CD14-positive monocyte (primary cell): ENCODE measurements at regions not wholly inside any gene's neighbourhood (a gene's known extent, or its start where the extent isn't known, plus 50 kb on each side); places are given as distances from the start of the nearest gene placed in this dataset.

ENCODE experiments used
- DNase-seq, 3 donors: peaks; one replicate each; pipeline ENCODE4 v3.0.0-alpha.2; 2011 to 2022
- H2AFZ ChIP-seq: 2 replicates; pipeline ENCODE4 v1.6.0; 2012; ENCODE audit warnings: mild to moderate bottlenecking, low read depth, low read length, inconsistent platforms; ENCODE audit not compliant: insufficient read depth, poor library complexity, severe bottlenecking
- H3K27ac ChIP-seq, 2 donors: 1 replicate in 1 of 2; 2 replicates in 1 of 2; pipeline ENCODE4 v1.5.1; 2012 to 2013; ENCODE audit warnings: low read length in 2 of 2, control low read depth in 1 of 2, inconsistent platforms in 1 of 2, low read depth in 1 of 2, mild to moderate bottlenecking in 1 of 2
- H3K27me3 ChIP-seq, 2 donors: one replicate each; pipeline versions ENCODE4 v1.6.0 to v1.6.1; 2011 to 2013; ENCODE audit warnings: low read length in 2 of 2; ENCODE audit not compliant: control insufficient read depth in 2 of 2, insufficient read depth in 2 of 2
- H3K36me3 ChIP-seq, 2 donors: replicated peaks in 1 of 2; 1 replicate in 1 of 2; 2 replicates in 1 of 2; pipeline versions ENCODE4 v1.5.1 to v1.6.1; 2012 to 2013; ENCODE audit warnings: low read length in 2 of 2, control low read depth in 1 of 2, inconsistent platforms in 1 of 2, mild to moderate bottlenecking in 1 of 2; ENCODE audit not compliant: insufficient read depth in 2 of 2, control insufficient read depth in 1 of 2
- H3K4me1 ChIP-seq, 2 donors: 1 replicate in 1 of 2; 2 replicates in 1 of 2; pipeline versions ENCODE4 v1.5.1 to v1.6.1; 2012 to 2013; ENCODE audit warnings: low read length in 2 of 2, control low read depth in 1 of 2, inconsistent platforms in 1 of 2, mild to moderate bottlenecking in 1 of 2, moderate library complexity in 1 of 2; ENCODE audit not compliant: insufficient read depth in 2 of 2, control insufficient read depth in 1 of 2
- H3K4me2 ChIP-seq: replicated peaks from 2 replicates; pipeline ENCODE3; 2012; ENCODE audit warnings: low read length, moderate library complexity, mild to moderate bottlenecking; ENCODE audit not compliant: poor library complexity, severe bottlenecking; ENCODE audit errors: extremely low read depth
- H3K4me3 ChIP-seq, 3 experiments: fragments of 200-600 bp in 1 of 3; sonication (generic) in 1 of 3; replicated peaks in 1 of 3; 1 replicate in 2 of 3; 2 replicates in 1 of 3; pipeline ENCODE4 v1.5.1; 2011 to 2013; ENCODE audit warnings: low read length in 3 of 3, mild to moderate bottlenecking in 3 of 3, control low read depth in 2 of 3, low read depth in 2 of 3, inconsistent platforms in 1 of 3, moderate library complexity in 1 of 3
- H3K79me2 ChIP-seq: 2 replicates; pipeline ENCODE4 v1.6.0; 2012; ENCODE audit warnings: mild to moderate bottlenecking, control low read depth, inconsistent platforms, low read length, moderate library complexity; ENCODE audit not compliant: insufficient read depth
- H3K9ac ChIP-seq: 2 replicates; pipeline ENCODE4 v1.6.0; 2017; ENCODE audit warnings: low read length, mild to moderate bottlenecking; ENCODE audit not compliant: insufficient read depth, poor library complexity, severe bottlenecking
- H3K9me3 ChIP-seq, 2 donors: replicated peaks in 1 of 2; 1 replicate in 1 of 2; 2 replicates in 1 of 2; pipeline versions ENCODE4 v1.5.1 to v1.6.1; 2012 to 2013; ENCODE audit warnings: low read length in 2 of 2, control low read depth in 1 of 2; ENCODE audit not compliant: control insufficient read depth in 1 of 2, insufficient read depth in 1 of 2
- H4K20me1 ChIP-seq: 2 replicates; pipeline ENCODE4 v1.6.0; 2012; ENCODE audit warnings: mild to moderate bottlenecking, low read length, control low read depth, moderate library complexity; ENCODE audit not compliant: insufficient read depth
- H3K27ac Mint-ChIP-seq, 7 donors: one replicate each; pipeline ENCODE4 v1.8.0; 2020; ENCODE audit warnings: mild to moderate bottlenecking in 7 of 7, mixed read lengths in 7 of 7, moderate library complexity in 6 of 7, inconsistent platforms in 2 of 7
- H3K27me3 Mint-ChIP-seq, 3 donors: one replicate each; pipeline ENCODE4 v1.8.0; 2021 to 2022; ENCODE audit warnings: low read depth in 3 of 3, mild to moderate bottlenecking in 3 of 3, mixed read lengths in 3 of 3, moderate library complexity in 3 of 3, inconsistent platforms in 1 of 3
- H3K36me3 Mint-ChIP-seq, 2 donors: one replicate each; pipeline ENCODE4 v1.8.0; 2020; ENCODE audit warnings: mixed read lengths in 2 of 2, inconsistent platforms in 1 of 2, mild to moderate bottlenecking in 1 of 2
- H3K4me1 Mint-ChIP-seq: one replicate; pipeline ENCODE4 v1.8.0; 2020; ENCODE audit warnings: mild to moderate bottlenecking, mixed read lengths
- H3K4me3 Mint-ChIP-seq, 2 donors: one replicate each; pipeline ENCODE4 v1.8.0; 2020; ENCODE audit warnings: mild to moderate bottlenecking in 2 of 2, mixed read lengths in 2 of 2, moderate library complexity in 1 of 2
- H3K9me3 Mint-ChIP-seq, 7 donors: one replicate each; pipeline ENCODE4 v1.8.0; 2020 to 2022; ENCODE audit warnings: mixed read lengths in 7 of 7, mild to moderate bottlenecking in 6 of 7, moderate library complexity in 6 of 7, inconsistent platforms in 2 of 7
- WGBS: methylation state at CpG from one replicate; pipeline ENCODE4 v1.1.5; 2013; ENCODE audit warnings: missing lambda C conversion rate; ENCODE audit not compliant: insufficient coverage; 5-methylcytosine and 5-hydroxymethylcytosine counted together
- intact Hi-C, 2 donors: fragments of 100-400 bp; cut with micrococcal nuclease; formaldehyde crosslinking; loops; one replicate each; pipeline versions ENCODE4 v1.15.0 to v1.15.1; 2023
- TF ChIP-seq, protein P1 (sequence below): fragments of 200-600 bp; IDR thresholded peaks from one replicate; pipeline ENCODE4 v1.8.0; 2022; ENCODE audit warnings: antibody characterized with exemption, mild to moderate bottlenecking

GRCh38 chr2:12269041-12269972, 447.4 kb upstream of the TRIB2 start:
- Mint-ChIP-seq H3K36me3 (no peaks in the 10 kb centered on the region), H3K9me3 (peaks cover 0 to 1% (median 0%) of the 10 kb centered on the region in 7 donors), H3K27me3 (peaks cover 0 to 1% (median under 1%) of the 10 kb centered on the region in 3 donors), H3K4me1 (peaks cover 15% of the 10 kb centered on the region), H3K4me3 (no peak overlapping the region), H3K27ac (peak overlapping the region in 1 of 7 donors; percentile 40)
- H3K9me3 ChIP-seq = no peaks in the 10 kb centered on the region
- no peak overlapping the region for H3K27ac ChIP-seq
- DNase-seq = no peak
- no peaks in the 10 kb centered on the region for H3K27me3 ChIP-seq
- H3K9ac ChIP-seq = no peak overlapping the region
- no peak overlapping the region for H3K4me3 ChIP-seq
- H3K36me3 ChIP-seq = no peaks in the 10 kb centered on the region
- H2AFZ ChIP-seq = peak overlapping the region; percentile 8
- H3K4me2 ChIP-seq = no peak overlapping the region
- 100% methylated on average over 1 of the region's 7 CpGs for WGBS
- H4K20me1 ChIP-seq = no peaks in the 10 kb centered on the region
- H3K4me1 ChIP-seq = peaks cover 4 to 9% of the 10 kb centered on the region in 2 donors
- no peaks in the 10 kb centered on the region for H3K79me2 ChIP-seq
- TF ChIP-seq, protein P1, sequence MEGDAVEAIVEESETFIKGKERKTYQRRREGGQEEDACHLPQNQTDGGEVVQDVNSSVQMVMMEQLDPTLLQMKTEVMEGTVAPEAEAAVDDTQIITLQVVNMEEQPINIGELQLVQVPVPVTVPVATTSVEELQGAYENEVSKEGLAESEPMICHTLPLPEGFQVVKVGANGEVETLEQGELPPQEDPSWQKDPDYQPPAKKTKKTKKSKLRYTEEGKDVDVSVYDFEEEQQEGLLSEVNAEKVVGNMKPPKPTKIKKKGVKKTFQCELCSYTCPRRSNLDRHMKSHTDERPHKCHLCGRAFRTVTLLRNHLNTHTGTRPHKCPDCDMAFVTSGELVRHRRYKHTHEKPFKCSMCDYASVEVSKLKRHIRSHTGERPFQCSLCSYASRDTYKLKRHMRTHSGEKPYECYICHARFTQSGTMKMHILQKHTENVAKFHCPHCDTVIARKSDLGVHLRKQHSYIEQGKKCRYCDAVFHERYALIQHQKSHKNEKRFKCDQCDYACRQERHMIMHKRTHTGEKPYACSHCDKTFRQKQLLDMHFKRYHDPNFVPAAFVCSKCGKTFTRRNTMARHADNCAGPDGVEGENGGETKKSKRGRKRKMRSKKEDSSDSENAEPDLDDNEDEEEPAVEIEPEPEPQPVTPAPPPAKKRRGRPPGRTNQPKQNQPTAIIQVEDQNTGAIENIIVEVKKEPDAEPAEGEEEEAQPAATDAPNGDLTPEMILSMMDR = no peak
- intact Hi-C loops = no loop called here

GRCh38 chr2:12270876-12271588, 445.7 kb upstream of the TRIB2 start:
- peak overlapping the region in 2 of 7 donors; percentile 60 to 74 for H3K27ac Mint-ChIP-seq

More at GRCh38 chr2:12270876-12271588, 445.7 kb upstream of the TRIB2 start:
- H2AFZ ChIP-seq = peak overlapping the region; percentile 27
- 75% methylated on average over 1 of the region's 4 CpGs for WGBS
- TF ChIP-seq, protein P1 = no peak
- H4K20me1 ChIP-seq = no peaks in the 10 kb centered on the region
- no peaks in the 10 kb centered on the region for H3K36me3 ChIP-seq
- no peak overlapping the region for H3K4me3 ChIP-seq
- peak overlapping the region; percentile 38 for H3K4me2 ChIP-seq
- Mint-ChIP-seq H3K4me1 (peaks cover 13% of the 10 kb centered on the region), H3K36me3 (no peaks in the 10 kb centered on the region), H3K9me3 (peaks cover 0 to 4% (median 2%) of the 10 kb centered on the region in 7 donors), H3K4me3 (peak overlapping the region; percentile 49 to 68), H3K27me3 (peaks cover 0 to 1% (median 0%) of the 10 kb centered on the region in 3 donors)
- H3K27me3 ChIP-seq = no peaks in the 10 kb centered on the region
- intact Hi-C loops = no loop called here
- H3K79me2 ChIP-seq = no peaks in the 10 kb centered on the region
- H3K9me3 ChIP-seq = no peaks in the 10 kb centered on the region
- peaks cover 4 to 9% of the 10 kb centered on the region in 2 donors for H3K4me1 ChIP-seq
- no peak overlapping the region for H3K9ac ChIP-seq
- peak overlapping the region in 1 of 2 donors; percentile 10 for H3K27ac ChIP-seq
- DNase-seq = no peak
